T-helper 2 cell treated with Interferon-gamma antibody and Interleukin-4, amounts not matched to agents 100 ng/mL and 5 ng/mL, for 36 hours (primary cell): ENCODE measurements at regions not wholly inside any gene's neighbourhood (a gene's known extent, or its start where the extent isn't known, plus 50 kb on each side); places are given as distances from the start of the nearest gene placed in this dataset.

ENCODE experiments used
- intact Hi-C: fragments of 100-400 bp; cut with micrococcal nuclease; formaldehyde crosslinking; loops from one replicate; pipeline ENCODE4 v1.15.1; 2023

DNA sequence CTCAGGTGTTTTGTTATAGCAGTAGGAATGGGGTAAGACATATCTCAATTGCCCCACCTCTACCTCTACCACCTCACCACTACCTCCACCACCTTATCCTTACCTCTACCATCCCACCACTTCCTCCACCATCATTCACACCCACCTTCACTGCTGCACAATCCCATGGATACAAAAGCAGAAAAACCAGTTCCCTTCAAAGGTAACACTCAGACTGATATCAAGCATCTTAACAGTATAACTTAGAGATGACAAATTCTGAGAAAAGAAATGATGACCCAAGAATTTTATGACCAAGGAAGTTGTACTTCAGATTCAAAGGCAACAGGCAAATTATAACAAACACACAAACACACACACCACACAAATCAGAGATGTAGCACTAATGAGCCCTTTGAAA, 189.4 kb downstream of the NUAK1 start:
- intact Hi-C loops: no loop called here

DNA sequence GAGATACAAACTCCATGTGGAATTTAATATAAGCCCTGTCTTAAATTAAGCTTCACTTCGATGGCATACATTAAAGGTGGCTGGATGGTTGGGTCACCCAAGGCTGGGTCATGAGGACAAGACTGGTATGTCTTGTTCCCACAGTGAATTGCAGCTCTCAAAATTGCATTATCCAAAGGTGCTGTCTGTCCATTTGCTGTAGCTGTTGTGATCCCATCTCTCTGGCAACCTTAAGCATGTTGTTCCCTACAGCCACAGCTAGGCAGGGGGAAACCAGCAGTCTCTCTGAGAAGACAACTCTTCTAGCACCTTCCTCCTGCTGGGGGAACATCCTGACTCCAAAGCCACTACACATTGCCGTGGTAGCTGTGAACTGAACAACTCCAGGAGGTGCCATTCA, 187.0 kb downstream of the NUAK1 start:
- intact Hi-C loops: no loop called here

DNA sequence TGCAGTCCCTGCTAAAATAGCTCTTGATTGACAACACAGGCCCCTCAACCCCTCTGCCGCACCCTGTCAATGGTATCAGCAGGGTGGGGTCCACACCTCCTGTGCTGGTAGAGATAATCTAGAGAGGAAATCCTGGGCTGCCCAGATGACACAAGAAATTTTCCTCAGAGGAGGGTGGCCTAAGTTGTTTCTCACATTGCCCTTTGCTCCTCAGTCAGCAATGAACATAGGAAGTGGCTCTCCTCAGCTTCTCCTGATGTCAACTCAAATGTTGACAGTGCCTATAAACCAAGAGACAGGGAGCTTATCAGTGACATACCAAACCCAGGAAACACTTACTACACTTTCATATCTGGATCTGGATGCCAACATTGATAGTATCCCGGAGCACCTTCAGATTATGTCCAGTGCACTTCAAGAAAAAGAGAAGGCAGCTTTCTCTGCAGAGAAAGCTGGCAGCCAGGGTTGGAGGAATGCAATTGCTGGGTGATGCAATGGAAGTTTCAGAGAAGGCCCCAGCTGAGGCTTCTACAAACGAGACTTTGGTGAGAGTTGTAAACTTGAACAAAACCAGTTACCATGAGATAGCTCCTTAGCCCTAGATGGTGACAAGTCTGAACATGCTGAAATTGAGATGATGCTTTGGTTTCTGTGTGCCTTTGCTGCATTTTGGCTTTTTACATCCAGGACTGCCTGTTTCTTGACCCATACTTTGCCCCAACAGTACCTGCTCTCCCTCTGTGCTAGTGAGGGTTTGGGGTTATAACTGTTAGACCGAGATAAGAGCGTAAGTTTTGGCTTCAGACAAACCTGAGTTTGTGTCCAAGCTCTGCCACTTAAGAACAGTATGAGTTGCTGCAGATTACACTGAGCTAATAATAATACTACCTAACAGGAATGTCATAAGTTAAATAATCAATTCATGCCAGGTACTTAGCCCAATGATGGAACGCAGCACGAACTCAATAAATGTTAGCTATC, 183.5 kb downstream of the NUAK1 start:
- intact Hi-C loops: no loop called here

DNA sequence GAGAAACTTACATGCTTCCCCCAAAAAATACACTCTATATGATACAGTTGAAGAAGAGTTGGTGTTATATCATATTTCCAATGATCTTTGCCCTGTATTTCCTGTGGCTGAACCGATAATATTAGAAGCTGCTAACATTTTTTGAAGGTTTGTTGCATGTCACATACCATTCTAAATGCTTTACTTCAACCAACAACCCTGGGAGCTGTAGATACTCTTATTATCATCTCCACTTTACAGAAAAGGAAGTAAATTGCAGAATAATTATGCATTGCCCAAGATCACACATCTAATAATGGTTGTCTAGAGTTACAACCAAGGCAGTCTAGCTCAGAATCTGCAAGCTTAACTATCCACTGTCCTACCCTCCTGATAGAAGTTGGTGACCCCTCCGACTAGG, 182.8 kb downstream of the NUAK1 start:
- intact Hi-C loops: no loop called here

DNA sequence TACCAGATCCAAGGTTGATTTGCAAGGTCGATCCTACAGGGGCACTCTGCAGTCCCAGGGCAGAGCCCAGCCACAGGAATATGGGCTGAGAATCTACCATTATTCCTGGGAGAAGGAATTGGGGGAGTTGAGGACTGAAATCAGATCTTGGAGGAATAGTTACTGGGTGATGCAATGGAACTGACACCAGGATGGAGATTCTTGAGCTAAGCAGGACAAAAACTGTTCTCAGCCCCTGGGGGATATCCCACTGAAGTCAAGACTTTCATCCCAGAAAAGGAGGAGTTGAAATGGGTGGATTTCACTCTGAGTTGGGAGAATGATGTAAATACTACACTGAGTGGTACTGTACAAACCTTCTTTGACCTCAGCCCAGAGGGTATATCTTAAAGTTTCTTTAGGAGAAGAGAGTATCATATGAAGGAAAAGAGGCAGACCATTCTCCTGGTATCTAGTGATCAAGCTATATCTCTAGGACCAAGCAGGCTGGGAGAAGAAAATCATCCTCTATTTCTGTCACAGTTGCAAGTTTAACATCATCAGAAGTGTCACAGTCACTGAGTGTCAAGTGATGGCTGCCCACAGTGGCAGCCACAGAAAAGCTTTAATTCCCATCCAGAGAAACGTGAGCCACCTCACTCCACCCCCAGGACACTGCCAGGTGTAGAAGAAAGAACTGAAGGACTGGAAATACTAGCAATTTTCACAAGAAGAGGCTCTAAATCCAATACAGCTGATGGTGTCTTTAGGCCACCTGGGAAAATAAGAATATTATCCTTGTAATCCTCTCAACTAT, 181.9 kb downstream of the NUAK1 start:
- intact Hi-C loops: no loop called here

DNA sequence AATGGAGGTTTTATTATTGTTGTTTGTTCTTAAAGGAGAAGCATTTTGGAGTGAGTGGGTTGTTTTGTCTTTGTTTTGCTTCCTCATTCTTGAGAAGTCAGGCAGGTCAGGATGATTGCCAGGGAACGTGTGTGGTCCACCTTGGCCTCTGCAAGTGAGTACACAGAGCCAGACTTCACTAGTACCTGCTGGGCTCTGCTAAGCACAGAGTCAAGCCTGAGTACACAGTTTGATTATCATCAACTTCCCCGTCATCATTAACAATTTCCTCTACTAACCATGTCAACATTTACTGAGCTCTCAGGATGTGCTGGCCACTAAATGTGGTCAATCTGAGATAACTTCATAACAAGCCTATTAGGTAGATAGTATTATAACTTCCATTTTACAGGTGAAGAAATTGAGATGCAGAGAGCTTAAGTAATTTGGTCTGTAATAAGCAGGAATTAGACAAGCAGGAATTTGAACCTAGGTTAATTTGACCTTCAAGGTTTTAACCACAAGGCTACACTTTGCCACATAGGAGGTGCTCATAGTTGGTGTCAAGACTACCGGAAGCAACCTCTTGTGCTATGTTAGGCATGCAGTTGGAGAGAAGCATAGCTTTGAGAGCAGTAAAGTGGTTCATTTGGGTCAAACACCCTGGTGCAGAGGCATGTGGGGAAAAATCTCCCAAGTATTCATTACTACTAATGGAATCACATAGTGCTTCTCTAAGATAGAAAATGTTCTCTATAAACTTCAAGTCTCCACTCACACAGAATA, 178.3 kb downstream of the NUAK1 start:
- intact Hi-C loops: no loop called here

DNA sequence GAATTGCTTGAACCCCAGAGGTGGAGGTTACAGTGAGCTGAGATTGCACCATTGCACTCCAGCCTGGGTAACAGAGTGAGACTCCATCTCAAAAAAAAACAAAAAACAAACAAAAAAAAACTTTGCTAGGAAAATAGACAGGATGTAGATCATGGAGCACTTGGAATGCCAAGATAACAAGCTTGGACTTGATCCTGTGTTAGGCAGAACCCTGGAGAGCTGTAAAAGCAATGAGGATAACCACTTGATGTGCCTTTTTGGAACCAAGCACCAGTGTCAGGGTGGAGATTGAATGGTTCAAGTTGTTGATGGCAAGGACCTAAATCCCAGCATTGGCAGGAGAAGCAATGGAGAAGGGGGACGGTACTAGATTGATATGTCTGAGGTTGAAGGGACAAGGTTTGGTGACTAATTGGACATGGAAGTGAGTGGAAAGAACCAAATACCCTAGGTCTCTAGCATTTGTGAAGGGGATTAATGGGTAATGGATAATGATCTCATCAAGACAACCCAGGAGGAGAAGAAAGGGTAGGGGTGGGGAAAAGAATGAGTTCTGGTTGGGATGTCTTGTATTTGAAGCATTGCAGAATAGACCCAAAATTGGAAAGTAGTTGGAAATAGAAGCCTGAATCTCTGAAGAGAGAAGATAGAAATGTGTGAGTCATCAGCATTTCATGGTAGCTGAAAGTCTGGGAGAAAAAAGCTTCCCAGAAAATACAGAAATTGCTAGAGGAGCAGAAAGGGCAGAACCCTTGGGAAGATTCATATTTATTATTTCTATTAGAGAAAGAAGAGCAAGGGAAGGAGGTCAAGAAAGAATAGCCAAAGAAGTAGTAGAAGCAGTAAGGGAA, 176.7 kb downstream of the NUAK1 start:
- intact Hi-C loops: no loop called here

DNA sequence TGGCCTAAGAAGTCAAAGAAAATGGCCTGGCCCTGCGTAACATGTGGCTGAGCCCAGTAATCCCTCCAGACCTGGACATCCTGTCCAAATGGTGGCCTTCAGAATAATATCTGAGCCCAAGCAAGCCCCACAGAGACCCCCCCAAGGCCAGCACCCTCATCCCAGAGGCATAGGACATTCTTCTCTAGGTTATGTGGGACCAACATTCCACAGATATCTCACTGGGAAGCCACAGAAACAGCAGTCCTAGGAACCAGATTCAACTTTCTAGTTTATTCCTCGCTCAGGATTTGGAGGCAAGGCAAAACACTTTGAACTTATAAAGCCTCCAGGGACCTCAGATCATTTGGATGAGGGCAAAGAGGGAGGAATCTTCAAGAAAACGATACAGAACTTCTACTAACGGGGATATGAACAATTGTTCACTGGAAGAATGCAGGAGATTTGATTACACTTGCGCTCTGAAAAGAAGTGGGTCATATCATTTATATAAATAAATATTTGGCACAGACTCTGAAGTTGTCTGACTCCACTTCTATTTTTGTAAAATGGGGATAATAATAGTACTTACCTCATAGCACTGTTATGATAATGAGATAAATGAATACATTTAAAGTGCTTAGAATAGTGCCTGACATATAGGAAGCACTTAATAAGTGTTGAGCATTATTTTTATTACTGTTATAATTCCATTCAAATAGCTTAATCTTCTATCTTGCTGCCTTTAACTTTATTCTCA, 171.5 kb downstream of the NUAK1 start:
- intact Hi-C loops: no loop called here

DNA sequence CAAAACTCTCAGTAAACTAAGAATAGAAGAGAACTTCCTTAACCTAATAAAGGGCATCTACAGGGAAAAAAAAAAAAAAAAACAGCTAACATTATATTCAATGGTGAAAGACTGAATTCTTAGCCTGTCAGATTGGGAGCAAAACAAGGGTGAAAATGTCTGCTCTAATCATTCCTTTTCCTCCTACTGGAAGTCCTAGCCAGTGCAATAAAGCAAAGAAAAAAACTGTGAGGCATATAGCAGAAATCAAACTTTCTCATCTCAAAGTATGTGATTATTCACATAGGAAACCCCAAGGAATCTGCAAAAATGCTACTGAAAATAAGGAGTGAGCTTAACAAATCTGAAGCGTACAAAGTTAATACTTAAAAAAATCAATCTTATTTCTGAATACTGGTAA, 170.7 kb downstream of the NUAK1 start:
- intact Hi-C loops: no loop called here

DNA sequence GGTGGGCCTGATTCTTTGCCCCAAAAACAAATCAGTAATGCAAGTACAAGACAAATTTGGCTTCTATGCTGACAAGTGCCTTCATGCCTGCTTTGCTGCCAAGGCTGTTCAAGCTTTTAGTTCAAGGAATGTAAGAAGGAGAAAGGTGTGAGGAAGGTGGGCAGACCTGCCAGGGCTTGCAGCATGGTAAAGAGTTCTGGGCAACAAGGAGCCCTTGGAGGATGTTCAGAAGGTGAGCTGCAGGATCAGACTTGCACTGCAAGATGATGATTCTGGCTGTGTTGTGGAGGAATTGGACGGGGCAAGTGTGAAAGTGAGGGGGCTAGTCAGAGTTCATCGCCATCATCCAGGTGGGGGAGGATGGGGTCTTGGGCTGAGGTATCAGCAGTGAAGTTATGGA, 167.9 kb downstream of the NUAK1 start:
- intact Hi-C loops: no loop called here

DNA sequence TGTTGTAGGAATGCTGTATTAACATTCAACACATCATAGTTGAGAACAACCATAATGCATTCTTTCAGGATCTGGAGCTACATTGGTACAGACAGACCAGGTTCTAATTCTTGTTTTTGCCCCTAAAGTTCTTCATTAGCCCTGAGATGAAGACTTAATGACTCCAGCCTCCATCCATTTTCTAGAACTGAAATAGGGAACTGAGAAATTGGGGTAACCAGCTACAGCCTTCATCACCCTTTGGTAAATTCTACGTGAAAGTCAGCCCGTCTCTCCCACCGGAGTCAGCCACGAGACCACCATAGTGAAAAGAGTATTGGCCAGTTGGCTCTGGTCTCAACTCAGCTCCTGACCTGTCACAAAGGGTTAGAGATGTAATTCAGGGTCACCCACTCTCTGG, 164.0 kb downstream of the NUAK1 start:
- intact Hi-C loops: no loop called here

DNA sequence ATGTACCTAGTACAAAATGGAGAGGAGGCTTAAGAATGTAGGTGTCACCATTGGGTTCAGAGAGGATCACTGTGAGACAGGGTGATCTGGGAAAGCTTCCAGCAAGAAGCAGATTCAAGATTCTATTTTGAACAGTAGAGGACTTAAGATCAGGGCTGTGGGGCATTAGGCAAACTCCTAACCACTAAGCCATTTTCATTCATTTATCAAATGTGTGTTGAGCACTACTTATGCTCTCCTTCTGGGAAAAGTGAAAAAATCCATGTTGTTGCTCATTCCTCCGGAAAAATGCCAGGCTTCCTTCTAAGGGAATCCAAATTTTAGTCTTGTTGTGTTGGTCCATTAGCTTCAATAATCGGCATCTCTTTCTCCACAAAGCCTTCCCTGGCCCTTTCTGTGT, 163.4 kb downstream of the NUAK1 start:
- intact Hi-C loops: no loop called here

DNA sequence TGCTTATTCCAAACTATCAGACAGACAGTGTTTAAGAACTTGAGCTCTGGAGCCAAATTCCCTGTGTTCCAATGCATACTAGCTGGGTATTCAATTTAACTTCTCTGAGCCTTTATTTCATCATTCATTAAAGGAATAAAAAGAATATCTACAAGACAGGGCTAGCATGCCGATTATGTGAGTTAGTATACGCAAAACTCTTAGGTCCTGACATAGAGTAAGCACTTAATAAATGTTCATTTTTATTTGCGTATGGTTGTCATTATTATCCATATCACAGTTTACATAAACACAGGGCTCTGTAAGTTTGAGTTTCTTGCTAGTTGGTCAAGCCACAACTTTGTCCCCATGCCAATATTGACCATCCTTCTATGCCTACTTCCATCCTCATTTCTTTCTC, 161.5 kb downstream of the NUAK1 start:
- intact Hi-C loops: no loop called here

DNA sequence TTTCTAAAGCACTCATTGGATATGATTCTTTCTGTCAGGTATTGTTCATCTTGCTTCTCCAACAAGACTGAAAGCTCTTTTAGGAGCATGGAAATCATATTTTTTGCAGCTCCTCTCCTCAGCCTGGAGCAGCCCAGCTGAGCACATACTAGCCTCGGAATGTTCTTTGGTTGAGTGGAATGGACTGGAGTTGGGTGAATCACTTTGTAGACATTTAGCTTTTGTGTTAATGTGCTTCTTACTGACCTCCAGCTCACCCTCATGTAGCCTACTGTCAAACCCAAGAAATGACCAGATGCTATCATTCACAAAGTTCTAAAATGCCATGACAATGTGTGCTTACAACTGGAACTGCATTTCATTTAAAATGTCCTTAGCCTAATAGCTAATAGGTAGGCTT, 161.1 kb downstream of the NUAK1 start:
- intact Hi-C loops: no loop called here

DNA sequence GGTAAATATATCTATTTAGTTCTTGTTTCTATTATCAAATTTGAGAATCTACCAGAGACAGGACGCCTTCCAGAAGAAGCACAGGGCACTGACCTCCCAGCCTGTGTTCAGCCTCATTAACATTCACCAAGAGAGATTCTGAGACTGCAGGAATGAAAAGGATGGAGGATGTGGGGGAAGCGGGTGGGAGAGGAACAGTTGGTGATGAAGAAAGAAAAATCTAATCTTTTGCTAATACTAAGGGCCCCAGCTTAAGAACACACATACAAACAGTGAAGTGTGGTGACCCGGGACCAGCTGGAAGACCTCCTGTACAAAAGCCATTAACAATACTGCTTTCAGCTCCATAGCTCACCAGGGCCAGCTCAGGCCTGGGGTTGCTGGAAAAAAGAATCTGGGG, 160.5 kb downstream of the NUAK1 start:
- intact Hi-C loops: no loop called here

DNA sequence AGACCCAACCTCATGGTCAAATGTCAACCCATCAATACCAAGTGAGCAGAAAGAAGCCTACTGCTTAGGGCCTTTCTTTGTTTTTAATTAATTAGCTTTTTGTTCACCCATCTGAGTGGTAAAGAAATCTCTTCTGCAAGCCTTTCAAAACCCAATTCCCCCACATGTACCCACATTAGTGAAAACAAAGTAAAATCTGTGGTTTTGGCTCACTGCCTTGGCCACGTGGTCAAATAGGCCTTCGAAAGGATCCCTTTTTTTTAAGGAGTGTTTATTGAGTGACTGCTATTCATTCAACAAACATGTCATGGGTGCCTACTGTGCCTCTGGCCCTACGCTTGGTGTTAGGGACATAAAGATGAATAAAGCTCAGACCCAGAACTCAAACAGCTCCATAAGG, 160.1 kb downstream of the NUAK1 start:
- intact Hi-C loops: no loop called here

DNA sequence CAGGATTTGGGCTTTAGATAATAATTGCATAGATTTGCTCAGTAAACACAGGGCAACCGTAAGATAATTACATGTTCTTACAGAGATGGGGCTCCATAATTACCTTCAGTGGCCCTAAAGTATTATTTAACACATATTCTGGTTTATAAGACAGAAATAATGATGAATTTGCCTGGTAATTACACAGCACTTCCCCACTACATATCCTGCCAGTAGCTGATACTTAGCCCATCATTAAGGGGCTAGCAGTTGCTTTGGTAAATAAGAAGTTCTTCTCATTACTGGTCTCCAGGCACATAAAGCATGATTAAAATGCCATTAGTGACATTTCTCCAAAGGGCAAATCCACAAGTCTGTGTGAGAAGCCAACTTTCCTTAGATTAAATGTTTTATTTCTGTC, 158.7 kb downstream of the NUAK1 start:
- intact Hi-C loops: no loop called here

DNA sequence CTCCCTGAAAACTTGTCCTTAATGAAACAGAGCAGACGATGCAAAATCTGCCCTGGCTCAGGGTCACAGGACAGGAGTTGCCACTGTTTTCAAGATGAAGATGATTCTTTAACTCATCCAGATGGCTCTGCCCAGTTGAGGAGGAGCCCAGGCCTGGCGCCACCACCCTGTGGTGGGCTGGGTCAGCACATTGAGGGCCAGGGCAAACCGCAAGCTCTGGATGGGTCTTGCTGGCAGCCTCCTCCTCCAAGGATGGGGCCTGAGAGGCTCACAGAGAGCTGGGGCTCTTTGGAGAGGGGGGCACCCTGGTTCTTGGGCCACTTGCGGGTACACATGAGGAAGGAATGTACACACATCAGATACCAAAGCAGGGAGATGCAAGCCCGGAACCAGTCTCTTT, 158.2 kb downstream of the NUAK1 start:
- intact Hi-C loops: no loop called here

DNA sequence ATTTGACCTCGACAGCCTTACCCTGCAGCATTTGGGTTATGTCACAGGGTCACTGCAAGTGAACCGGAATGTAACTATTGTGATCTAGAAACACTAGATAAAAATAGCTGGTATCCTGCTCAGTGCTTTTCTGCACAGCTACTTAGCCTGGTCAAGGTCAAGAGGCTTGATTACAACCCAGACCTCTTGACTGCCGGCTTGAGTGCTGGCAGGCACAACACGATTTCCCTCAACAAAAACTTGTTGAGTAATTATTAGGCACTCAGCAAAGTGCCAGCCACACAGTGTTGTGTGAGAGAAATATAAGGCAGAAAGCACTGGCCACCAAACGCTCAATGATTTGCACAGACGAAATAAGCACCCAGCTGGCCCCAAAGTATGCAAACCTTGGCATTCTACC, 156.7 kb downstream of the NUAK1 start:
- intact Hi-C loops: no loop called here

DNA sequence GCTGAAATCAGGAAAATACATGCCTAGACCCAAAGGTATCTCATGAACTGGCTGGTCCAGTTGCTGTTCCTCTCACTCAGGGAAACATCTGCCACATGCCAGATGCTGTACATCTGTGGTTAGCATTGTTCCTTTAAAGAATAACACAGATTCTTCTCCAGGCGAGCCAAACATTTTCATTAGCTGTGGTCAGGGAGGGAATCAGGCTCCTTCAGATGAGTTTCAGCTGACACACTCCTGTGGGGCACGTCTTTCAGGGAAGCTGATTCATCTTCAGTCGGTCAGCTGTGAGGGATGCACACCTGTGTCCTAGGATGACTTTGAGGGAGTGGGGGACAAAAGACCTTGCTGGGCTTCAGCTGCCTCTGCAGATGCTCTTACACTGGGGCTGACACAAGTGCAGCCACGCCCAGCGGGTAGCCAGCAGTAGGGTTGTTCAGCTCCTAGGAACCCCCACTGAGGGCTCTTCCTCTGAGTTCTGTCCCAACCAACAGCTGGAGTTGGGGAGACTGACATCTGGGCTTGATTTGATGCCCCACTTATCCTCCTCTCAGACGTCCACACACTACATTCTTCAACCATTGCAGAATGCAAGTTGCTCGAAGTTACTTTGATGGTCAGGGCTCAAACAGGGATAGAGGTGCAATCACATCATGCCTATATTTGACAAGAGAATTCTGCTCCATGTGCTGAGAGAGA, 155.0 kb downstream of the NUAK1 start:
- intact Hi-C loops: no loop called here
